A673 (cell line): ENCODE measurements at regions not wholly inside any gene's neighbourhood (a gene's known extent, or its start where the extent isn't known, plus 50 kb on each side); places are given as distances from the start of the nearest gene placed in this dataset.

Experiments used
- EZH2 ChIP-seq: fragments of 200-600 bp; sonication (generic); IDR thresholded peaks from 2 replicates; pipeline ENCODE4 v1.6.1; 2017; ENCODE audit warnings: borderline replicate concordance, low read depth, mild to moderate bottlenecking, mixed read lengths, antibody characterized with exemption, low read length; ENCODE audit not compliant: poor library complexity, severe bottlenecking
- TF ChIP-seq, protein P1 (sequence below): fragments of 300-800, 200-600 bp; sonication (generic); conservative IDR thresholded peaks from 2 replicates; pipeline ENCODE4 v1.5.1; 2017; ENCODE audit warnings: low read depth, mild to moderate bottlenecking, antibody characterized with exemption, low read length, moderate library complexity, mixed read lengths

DNA sequence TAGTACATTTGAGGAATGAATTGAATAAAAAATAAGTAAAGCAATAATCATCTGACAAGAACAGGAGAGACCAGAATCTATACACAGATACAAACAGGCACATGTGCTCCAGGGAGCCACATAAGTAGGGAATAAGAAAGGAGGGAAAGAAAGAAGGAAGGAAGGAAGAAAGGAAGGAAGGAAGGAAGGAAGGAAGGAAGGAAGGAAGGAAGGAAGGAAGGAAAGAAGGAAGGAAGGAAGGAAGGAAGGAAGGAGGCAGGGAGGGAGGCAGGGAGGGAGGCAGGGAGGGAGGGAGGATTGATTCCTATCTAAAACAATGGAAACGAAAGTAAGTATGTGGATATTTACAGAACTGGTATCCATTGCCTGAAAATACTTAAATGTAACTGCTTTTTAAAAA lies 475.8 kb downstream of the NLGN4X start:
- TF ChIP-seq, protein P1, sequence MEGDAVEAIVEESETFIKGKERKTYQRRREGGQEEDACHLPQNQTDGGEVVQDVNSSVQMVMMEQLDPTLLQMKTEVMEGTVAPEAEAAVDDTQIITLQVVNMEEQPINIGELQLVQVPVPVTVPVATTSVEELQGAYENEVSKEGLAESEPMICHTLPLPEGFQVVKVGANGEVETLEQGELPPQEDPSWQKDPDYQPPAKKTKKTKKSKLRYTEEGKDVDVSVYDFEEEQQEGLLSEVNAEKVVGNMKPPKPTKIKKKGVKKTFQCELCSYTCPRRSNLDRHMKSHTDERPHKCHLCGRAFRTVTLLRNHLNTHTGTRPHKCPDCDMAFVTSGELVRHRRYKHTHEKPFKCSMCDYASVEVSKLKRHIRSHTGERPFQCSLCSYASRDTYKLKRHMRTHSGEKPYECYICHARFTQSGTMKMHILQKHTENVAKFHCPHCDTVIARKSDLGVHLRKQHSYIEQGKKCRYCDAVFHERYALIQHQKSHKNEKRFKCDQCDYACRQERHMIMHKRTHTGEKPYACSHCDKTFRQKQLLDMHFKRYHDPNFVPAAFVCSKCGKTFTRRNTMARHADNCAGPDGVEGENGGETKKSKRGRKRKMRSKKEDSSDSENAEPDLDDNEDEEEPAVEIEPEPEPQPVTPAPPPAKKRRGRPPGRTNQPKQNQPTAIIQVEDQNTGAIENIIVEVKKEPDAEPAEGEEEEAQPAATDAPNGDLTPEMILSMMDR: no peak
- no peak for TF ChIP-seq EZH2
